Breast epithelium (tissue), 3 donors: ENCODE measurements at regions not wholly inside any gene's neighbourhood (a gene's known extent, or its start where the extent isn't known, plus 50 kb on each side); places are given as distances from the start of the nearest gene placed in this dataset.

ENCODE experiments used
- CTCF ChIP-seq, 3 donors: fragments of 450-650 bp; IDR thresholded peaks; one replicate each; pipeline ENCODE4 v1.5.1; 2016 to 2017; ENCODE audit warnings: antibody characterized with exemption in 3 of 3, mild to moderate bottlenecking in 3 of 3, moderate library complexity in 3 of 3
- POLR2A ChIP-seq: fragments of 450-650 bp; IDR thresholded peaks from one replicate; pipeline ENCODE4 v1.6.1; 2016; ENCODE audit warnings: antibody characterized with exemption, mild to moderate bottlenecking, moderate library complexity

DNA sequence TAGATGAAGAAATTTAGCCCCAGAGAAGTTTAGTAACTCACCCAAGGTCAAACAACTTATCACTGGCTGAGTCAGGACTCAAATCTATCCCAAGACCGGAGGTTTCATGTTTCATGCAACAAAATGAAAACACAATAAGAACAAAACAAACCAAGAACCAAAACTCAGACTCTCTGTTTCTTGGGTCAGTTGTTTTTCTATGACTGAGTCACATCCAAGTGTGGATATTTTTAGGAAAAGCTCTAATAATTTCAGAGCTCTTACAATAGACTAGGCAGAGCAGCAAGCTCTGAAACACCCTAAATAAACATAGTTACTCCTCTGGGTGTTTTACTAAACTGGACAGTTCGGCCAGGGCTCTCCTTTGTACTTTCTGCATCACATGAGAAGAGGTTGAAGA lies 87.6 kb upstream of the PRB2 start:
- TF ChIP-seq CTCF (IDR thresholded peaks at IDR 0.05) (no peak), POLR2A (no peak)
